Erythroblast (primary cell): ENCODE measurements at regions not wholly inside any gene's neighbourhood (a gene's known extent, or its start where the extent isn't known, plus 50 kb on each side); places are given as distances from the start of the nearest gene placed in this dataset.

ENCODE experiments used
- DNase-seq, 2 experiments: peaks; one replicate each; lab custom pipeline; 2025; lab: John Stamatoyannopoulos, UW
- GATA1 ChIP-seq: IDR thresholded peaks from 2 replicates; pipeline ENCODE4 v1.6.1; 2011; ENCODE audit warnings: low read depth, mild to moderate bottlenecking, control low read depth, low read length, moderate library complexity
- POLR2A ChIP-seq: IDR thresholded peaks from 2 replicates; pipeline ENCODE4 v1.6.1; 2011; ENCODE audit warnings: mild to moderate bottlenecking, low read length

DNA sequence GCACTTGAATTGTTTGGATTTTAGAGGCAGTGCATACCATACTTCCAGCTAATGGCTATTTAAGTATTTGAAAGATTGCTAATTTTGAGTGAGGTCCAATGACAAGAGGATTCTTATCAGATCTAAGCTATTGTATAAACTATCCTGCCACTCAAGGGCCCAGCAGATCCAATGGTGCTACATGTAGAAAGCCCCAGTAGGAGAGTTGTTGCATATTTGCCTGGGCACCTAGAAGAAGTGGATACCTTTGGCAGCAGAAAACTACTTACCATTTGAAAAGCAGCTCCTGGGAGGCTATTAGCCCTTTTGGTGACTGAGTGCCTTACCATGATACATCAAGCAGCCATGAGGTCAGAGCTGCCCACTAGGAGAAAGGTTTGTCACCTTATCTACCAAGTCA is 447.3 kb downstream of the C4orf33 start:
- DNase-seq = no peak
- TF ChIP-seq GATA1 = no peak
- no peak for TF ChIP-seq POLR2A

DNA sequence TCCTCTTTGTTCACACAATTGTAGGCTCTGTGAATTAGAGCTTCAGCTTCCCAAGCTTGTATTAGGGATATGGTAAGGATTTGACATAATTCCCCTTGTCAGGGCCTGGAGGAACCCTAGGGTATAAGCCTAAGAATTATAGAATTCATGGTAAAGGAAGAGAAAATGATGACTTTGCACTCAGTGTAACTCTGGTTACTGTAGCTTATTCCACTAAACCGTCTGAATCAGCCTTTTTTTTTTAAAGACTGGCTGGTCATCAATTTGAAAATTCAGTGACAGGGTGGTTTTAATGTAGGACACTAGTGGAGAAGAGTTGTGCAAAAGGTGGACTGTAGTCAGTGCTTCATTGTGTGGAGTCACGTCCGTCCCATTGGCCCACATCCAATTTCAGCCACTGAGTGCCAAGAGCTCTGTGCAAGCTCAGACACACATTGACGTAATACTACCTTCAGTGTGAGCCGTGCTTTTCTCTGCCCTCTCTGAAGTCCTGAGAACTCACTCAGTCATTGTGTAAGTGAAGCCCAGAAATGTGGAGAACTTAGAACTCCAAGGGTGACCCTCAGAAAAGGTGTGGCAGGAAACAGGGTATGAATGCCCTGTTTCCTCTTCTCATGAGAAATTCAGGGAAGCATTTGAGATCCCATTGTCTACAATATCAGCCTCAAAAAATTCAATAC is 449.8 kb downstream of the C4orf33 start:
- no peak for TF ChIP-seq POLR2A
- no peak for TF ChIP-seq GATA1
- no peak for DNase-seq

DNA sequence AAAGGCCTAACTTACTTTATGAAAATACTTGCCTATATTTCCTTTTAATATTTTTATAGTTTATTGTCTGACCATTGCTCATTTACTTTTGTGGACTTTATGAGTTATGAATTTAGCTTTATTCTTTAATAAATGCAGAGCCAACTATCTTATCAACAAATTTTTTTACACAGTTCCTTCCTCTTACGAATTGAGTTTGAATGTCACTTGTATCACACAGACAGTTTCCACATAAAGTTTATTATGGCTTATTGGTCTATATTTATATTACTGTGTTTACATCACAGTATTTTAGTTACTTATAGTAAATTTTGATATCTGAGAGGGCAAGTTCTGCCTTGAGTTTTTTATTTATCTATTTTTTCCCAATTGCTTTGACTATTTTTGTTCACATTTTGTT is 450.6 kb downstream of the C4orf33 start:
- TF ChIP-seq GATA1 = no peak
- no peak for TF ChIP-seq POLR2A
- DNase-seq = no peak

GRCh38 chr4:129550281-129550785 is 454.4 kb downstream of the C4orf33 start:
- TF ChIP-seq GATA1 (no peak), POLR2A (no peak)
- no peak for DNase-seq

DNA sequence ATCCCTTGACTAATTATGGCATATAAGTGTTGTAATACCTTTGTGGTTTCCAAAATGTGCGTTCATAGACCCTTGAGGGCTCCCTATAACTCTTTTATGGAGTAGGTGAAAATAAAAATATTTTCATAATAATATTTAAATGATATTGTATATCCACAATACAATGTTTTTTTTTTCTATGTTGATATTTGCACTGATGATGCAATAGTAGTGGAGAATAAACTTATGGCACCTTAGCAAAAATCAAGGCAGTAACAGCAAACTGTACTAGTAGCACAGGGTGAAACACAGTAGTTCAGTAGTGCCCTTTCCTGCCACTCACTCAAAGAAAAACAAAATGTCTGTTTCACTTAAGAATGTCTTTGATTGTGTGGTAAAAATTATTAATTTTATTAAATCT is 465.3 kb downstream of the C4orf33 start:
- no peak for DNase-seq
- TF ChIP-seq POLR2A (no peak), GATA1 (no peak)

- DNase-seq = no peak
- TF ChIP-seq GATA1 = no peak
- TF ChIP-seq POLR2A = no peak
Measured at GRCh38 chr4:129561886-129562671, 466.1 kb downstream of the C4orf33 start.

- DNase-seq = no peak
- no peak for TF ChIP-seq POLR2A
- no peak for TF ChIP-seq GATA1
Measured at GRCh38 chr4:129565214-129565613, 469.3 kb downstream of the C4orf33 start.

DNA sequence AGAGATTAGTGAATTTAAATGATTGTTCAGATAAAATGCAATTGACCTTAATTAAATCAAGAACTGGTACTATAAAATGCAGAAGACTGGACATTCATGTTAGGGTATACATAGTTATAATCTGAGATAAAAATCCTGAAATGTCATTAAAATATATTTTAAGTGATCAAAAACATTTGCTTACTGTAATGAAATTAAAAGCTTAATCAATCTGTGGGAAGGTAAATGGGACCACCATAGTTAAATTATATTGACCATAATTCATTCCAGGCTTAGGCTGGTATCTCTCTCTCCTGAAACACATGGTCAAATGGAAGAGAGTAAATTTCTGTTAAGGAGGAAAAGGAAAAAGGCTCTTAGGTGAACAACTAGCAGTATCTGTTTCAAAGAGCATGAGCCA is 474.4 kb downstream of the C4orf33 start:
- TF ChIP-seq POLR2A = no peak
- TF ChIP-seq GATA1 = no peak
- no peak for DNase-seq

DNA sequence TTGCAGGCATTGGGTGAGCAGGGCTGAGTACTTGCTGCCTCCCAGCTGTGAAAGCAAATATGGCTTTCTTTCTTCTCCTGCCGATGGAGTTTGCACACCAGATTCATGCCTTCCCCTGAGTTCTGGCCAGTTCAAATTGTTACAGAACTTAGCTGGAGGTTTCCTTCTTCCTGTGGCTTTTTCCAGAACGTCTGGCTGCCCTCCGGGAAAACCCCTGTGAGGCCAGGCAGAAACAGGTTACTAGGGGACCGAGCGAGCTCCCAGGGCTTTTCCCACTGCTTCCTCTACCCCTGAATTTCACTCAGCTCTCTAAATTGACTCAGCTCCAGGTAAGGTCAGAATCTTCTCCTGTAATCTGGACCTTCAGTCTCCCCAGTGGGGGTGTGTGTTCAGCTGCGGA is 482.4 kb downstream of the C4orf33 start:
- DNase-seq = no peak

DNA sequence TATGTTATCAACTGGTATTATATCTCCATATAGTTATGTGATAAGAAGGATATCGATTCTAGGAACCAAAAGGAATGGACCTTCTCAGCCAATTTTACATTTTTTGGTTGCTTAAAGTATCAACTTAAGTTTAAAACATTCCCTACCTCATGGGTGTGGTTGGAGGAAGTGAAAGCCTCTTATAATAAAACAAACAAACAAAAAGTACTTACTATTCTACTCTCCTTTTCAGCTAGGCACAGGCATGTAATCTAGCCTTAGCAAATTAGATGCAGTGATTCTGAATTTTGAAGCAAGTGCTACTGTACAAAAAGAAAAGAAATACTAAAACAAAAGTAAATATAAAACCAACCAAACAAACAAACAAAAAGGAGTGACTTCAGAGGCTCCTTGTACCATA is 485.4 kb downstream of the C4orf33 start:
- no peak for DNase-seq
- TF ChIP-seq POLR2A (no peak), GATA1 (no peak)

More for the DNA sequence above, 482.4 kb downstream of the C4orf33 start:
- TF ChIP-seq GATA1 = no peak
- TF ChIP-seq POLR2A = no peak

- DNase-seq = peak in 1 of 2 experiments; percentile 12
- no peak for TF ChIP-seq GATA1
Measured at GRCh38 chr4:129583868-129584267, 487.9 kb downstream of the C4orf33 start.

- DNase-seq = no peak
- TF ChIP-seq GATA1 = no peak
- TF ChIP-seq POLR2A = no peak
Measured at GRCh38 chr4:129598582-129598981, 502.6 kb downstream of the C4orf33 start.

GRCh38 chr4:129600898-129601297 is 504.9 kb downstream of the C4orf33 start:
- DNase-seq = no peak
- TF ChIP-seq GATA1 (no peak), POLR2A (no peak)

- no peak for DNase-seq
- TF ChIP-seq GATA1 = no peak
- TF ChIP-seq POLR2A = no peak
Measured at GRCh38 chr4:129602447-129602846, 506.5 kb downstream of the C4orf33 start.

GRCh38 chr4:129603241-129603931 is 507.4 kb downstream of the C4orf33 start:
- TF ChIP-seq POLR2A (no peak), GATA1 (no peak)
- no peak for DNase-seq
